HG03520 (cell line): ENCODE measurements at regions not wholly inside any gene's neighbourhood (a gene's known extent, or its start where the extent isn't known, plus 50 kb on each side); places are given as distances from the start of the nearest gene placed in this dataset.
"Not testable (repeated sequence)": the region's sequence is repeated elsewhere in the genome, so short reads cannot be mapped to it uniquely, and the experiment has no call there.

Experiments used
- ATAC-seq: cut with Tn5 transposase; IDR thresholded peaks from one replicate; pipeline ENCODE4 v1.9.1; 2021; ENCODE audit warnings: mild to moderate bottlenecking, moderate library complexity; ENCODE audit not compliant: unreplicated experiment

- no peak for ATAC-seq
Observed at GRCh38 chr3:144583871-144584270, 612.2 kb downstream of the DIPK2A start.

- no peak for ATAC-seq
Observed at GRCh38 chr3:144585408-144585807, 613.8 kb downstream of the DIPK2A start.

- ATAC-seq: no peak
Observed at GRCh38 chr3:144585953-144586352, 614.3 kb downstream of the DIPK2A start.

- ATAC-seq: no peak
Observed at GRCh38 chr3:144586382-144586781, 614.8 kb downstream of the DIPK2A start.

GRCh38 chr3:144590854-144591253 is 619.2 kb downstream of the DIPK2A start:
- no peak for ATAC-seq

GRCh38 chr3:144593881-144594280 is 622.3 kb downstream of the DIPK2A start:
- no peak for ATAC-seq

GRCh38 chr3:144620236-144620635 is 648.6 kb downstream of the DIPK2A start:
- ATAC-seq: not testable (repeated sequence)

GRCh38 chr3:144622845-144623244 is 651.2 kb downstream of the DIPK2A start:
- ATAC-seq: no peak

- no peak for ATAC-seq
Observed at GRCh38 chr3:144624656-144625055, 653.0 kb downstream of the DIPK2A start.

GRCh38 chr3:144626835-144627234 is 655.2 kb downstream of the DIPK2A start:
- ATAC-seq: no peak

GRCh38 chr3:144629381-144629780 is 657.8 kb downstream of the DIPK2A start:
- no peak for ATAC-seq

- ATAC-seq: no peak
Observed at GRCh38 chr3:144636833-144637232, 665.2 kb downstream of the DIPK2A start.

- no peak for ATAC-seq
Observed at GRCh38 chr3:144638009-144638408, 666.4 kb downstream of the DIPK2A start.

- no peak for ATAC-seq
Observed at GRCh38 chr3:144643771-144644198, 672.2 kb downstream of the DIPK2A start.

GRCh38 chr3:144645300-144645699 is 673.7 kb downstream of the DIPK2A start:
- ATAC-seq: no peak

- ATAC-seq: no peak
Observed at GRCh38 chr3:144650380-144650779, 678.8 kb downstream of the DIPK2A start.

GRCh38 chr3:144652573-144652972 is 681.0 kb downstream of the DIPK2A start:
- no peak for ATAC-seq

GRCh38 chr3:144655423-144655822 is 683.8 kb downstream of the DIPK2A start:
- no peak for ATAC-seq

GRCh38 chr3:144660186-144660585 is 688.6 kb downstream of the DIPK2A start:
- ATAC-seq: no peak

GRCh38 chr3:144662729-144663128 is 691.1 kb downstream of the DIPK2A start:
- ATAC-seq: no peak

GRCh38 chr3:144663456-144664436 is 692.1 kb downstream of the DIPK2A start:
- ATAC-seq: no peak

GRCh38 chr3:144665567-144666053 is 694.0 kb downstream of the DIPK2A start:
- no peak for ATAC-seq
